H9 (cell line): ENCODE measurements at regions not wholly inside any gene's neighbourhood (a gene's known extent, or its start where the extent isn't known, plus 50 kb on each side); places are given as distances from the start of the nearest gene placed in this dataset.

ENCODE experiments used
- DNase-seq: peaks from one replicate; pipeline ENCODE4 v3.0.0-alpha.2; 2017
- H2AFZ ChIP-seq: one replicate; pipeline ENCODE4 v1.6.1; 2013; ENCODE audit warnings: mild to moderate bottlenecking, low read length, control low read depth, moderate library complexity
- H2AK5ac ChIP-seq: 2 replicates; pipeline ENCODE4 v1.6.1; 2013; ENCODE audit warnings: low read length, control low read depth, mixed read lengths; ENCODE audit not compliant: insufficient read length
- H2BK120ac ChIP-seq: one replicate; pipeline ENCODE4 v1.6.1; 2013; ENCODE audit warnings: low read depth, mild to moderate bottlenecking, low read length, control low read depth, inconsistent platforms; ENCODE audit not compliant: poor library complexity, severe bottlenecking
- H2BK12ac ChIP-seq: 2 replicates; pipeline ENCODE4 v1.6.1; 2013; ENCODE audit warnings: low read length, control low read depth, mixed read lengths, low read depth; ENCODE audit not compliant: insufficient read length
- H2BK15ac ChIP-seq: 2 replicates; pipeline ENCODE4 v1.6.1; 2013; ENCODE audit warnings: low read depth, low read length, control low read depth
- H2BK20ac ChIP-seq: one replicate; pipeline ENCODE4 v1.6.1; 2013; ENCODE audit warnings: low read depth, mild to moderate bottlenecking, low read length, control low read depth, inconsistent platforms; ENCODE audit not compliant: poor library complexity, severe bottlenecking
- H2BK5ac ChIP-seq: 2 replicates; pipeline ENCODE4 v1.6.1; 2013; ENCODE audit warnings: low read length, control low read depth, mixed read lengths; ENCODE audit not compliant: insufficient read length
- H3K14ac ChIP-seq: 2 replicates; pipeline ENCODE4 v1.6.1; 2013; ENCODE audit warnings: low read length, control low read depth; ENCODE audit not compliant: insufficient read depth
- H3K18ac ChIP-seq: 2 replicates; pipeline ENCODE4 v1.6.1; 2013; ENCODE audit warnings: low read depth, mild to moderate bottlenecking, mixed read lengths, low read length, control low read depth; ENCODE audit not compliant: insufficient read length
- H3K23ac ChIP-seq: 2 replicates; pipeline ENCODE4 v1.6.1; 2013; ENCODE audit warnings: low read length, control low read depth, mixed read lengths, low read depth; ENCODE audit not compliant: insufficient read length
- H3K23me2 ChIP-seq: 2 replicates; pipeline ENCODE4 v1.6.1; 2013; ENCODE audit warnings: low read depth, mild to moderate bottlenecking, mixed read lengths, low read length, control low read depth; ENCODE audit not compliant: insufficient read length, poor library complexity, severe bottlenecking
- H3K27ac ChIP-seq: 2 replicates; pipeline ENCODE4 v1.5.1; 2013; ENCODE audit warnings: low read length, control low read depth, mixed read lengths, low read depth; ENCODE audit not compliant: insufficient read length
- H3K27me3 ChIP-seq: 2 replicates; pipeline ENCODE4 v1.6.1; 2013; ENCODE audit warnings: low read length, control low read depth, inconsistent platforms; ENCODE audit not compliant: insufficient read depth
- H3K4ac ChIP-seq: 2 replicates; pipeline ENCODE4 v1.6.1; 2013; ENCODE audit warnings: low read depth, mild to moderate bottlenecking, control low read depth, inconsistent platforms, low read length, moderate library complexity
- H3K4me1 ChIP-seq: 2 replicates; pipeline ENCODE4 v1.6.1; 2013; ENCODE audit warnings: low read length, control low read depth, inconsistent platforms; ENCODE audit not compliant: insufficient read depth
- H3K4me2 ChIP-seq: 2 replicates; pipeline ENCODE4 v1.6.1; 2013; ENCODE audit warnings: low read length, control low read depth, mixed read lengths; ENCODE audit not compliant: insufficient read length, insufficient read depth
- H3K56ac ChIP-seq: 2 replicates; pipeline ENCODE4 v1.6.1; 2013; ENCODE audit warnings: low read depth, mild to moderate bottlenecking, mixed read lengths, low read length, control low read depth; ENCODE audit not compliant: insufficient read length
- H3K79me1 ChIP-seq: 2 replicates; pipeline ENCODE4 v1.6.1; 2013; ENCODE audit warnings: low read depth, mild to moderate bottlenecking, moderate library complexity, low read length, control low read depth, inconsistent platforms; ENCODE audit not compliant: insufficient read depth, poor library complexity, severe bottlenecking
- H3K79me2 ChIP-seq: 2 replicates; pipeline ENCODE4 v1.6.1; 2013; ENCODE audit warnings: low read length, control low read depth, inconsistent platforms; ENCODE audit not compliant: insufficient read depth
- H3K9ac ChIP-seq: 2 replicates; pipeline ENCODE4 v1.6.1; 2013; ENCODE audit warnings: low read length, control low read depth, mixed read lengths; ENCODE audit not compliant: insufficient read length; ENCODE audit errors: extremely low read depth
- H3K9me3 ChIP-seq: one replicate; pipeline ENCODE4 v1.6.1; 2013; ENCODE audit warnings: low read depth, low read length, inconsistent platforms; ENCODE audit not compliant: control insufficient read depth
- H3T11ph ChIP-seq: one replicate; pipeline ENCODE4 v1.6.1; 2013; ENCODE audit warnings: mild to moderate bottlenecking, low read length, control low read depth, inconsistent platforms
- H4K20me1 ChIP-seq: one replicate; pipeline ENCODE4 v1.6.1; 2013; ENCODE audit not compliant: control insufficient read depth, insufficient read length, insufficient read depth
- H4K5ac ChIP-seq: 2 replicates; pipeline ENCODE4 v1.6.1; 2013; ENCODE audit warnings: low read depth, mild to moderate bottlenecking, mixed read lengths, low read length, control low read depth; ENCODE audit not compliant: insufficient read length
- H4K8ac ChIP-seq: replicated peaks from 2 replicates; pipeline ENCODE4 v1.6.1; 2013; ENCODE audit warnings: low read length, control low read depth, mixed read lengths, low read depth; ENCODE audit not compliant: insufficient read length
- H4K91ac ChIP-seq: 2 replicates; pipeline ENCODE4 v1.6.1; 2013; ENCODE audit warnings: low read depth, mild to moderate bottlenecking, moderate library complexity, mixed read lengths, low read length, control low read depth; ENCODE audit not compliant: insufficient read length
- H3K27ac Mint-ChIP-seq, 3 experiments: 2 replicates in 2 of 3; 3 replicates in 1 of 3; pipeline ENCODE4 v1.8.0; 2020 to 2021; ENCODE audit warnings: mixed read lengths in 3 of 3, mild to moderate bottlenecking in 1 of 3, moderate library complexity in 1 of 3
- H3K27me3 Mint-ChIP-seq: 2 replicates; pipeline ENCODE4 v1.8.0; 2021; ENCODE audit warnings: low read depth, mild to moderate bottlenecking, moderate library complexity, mixed read lengths
- H3K36me3 Mint-ChIP-seq, 3 experiments: 2 replicates in 2 of 3; 3 replicates in 1 of 3; pipeline ENCODE4 v1.8.0; 2020 to 2021; ENCODE audit warnings: low read depth in 3 of 3, mixed read lengths in 3 of 3; ENCODE audit not compliant: insufficient read depth in 1 of 3
- H3K4me1 Mint-ChIP-seq, 2 experiments: 2 replicates each; pipeline ENCODE4 v1.8.0; 2020; ENCODE audit warnings: mixed read lengths in 2 of 2
- H3K4me3 Mint-ChIP-seq, 2 experiments: 2 replicates in 1 of 2; 3 replicates in 1 of 2; pipeline ENCODE4 v1.8.0; 2020 to 2021; ENCODE audit warnings: mild to moderate bottlenecking in 2 of 2, mixed read lengths in 2 of 2, moderate library complexity in 1 of 2
- H3K9me3 Mint-ChIP-seq, 2 experiments: 2 replicates in 1 of 2; 3 replicates in 1 of 2; pipeline ENCODE4 v1.8.0; 2020; ENCODE audit warnings: mild to moderate bottlenecking in 2 of 2, mixed read lengths in 2 of 2, moderate library complexity in 1 of 2
- WGBS: extraction: QIAGEN DNeasy Blood & Tissue Kit; methylation state at CpG from one replicate; pipeline ENCODE4 v1.1.7; 2013; ENCODE audit warnings: missing lambda C conversion rate, low lambda C conversion rate, mixed read lengths; ENCODE audit not compliant: insufficient read length; ENCODE audit errors: extremely low coverage; 5-methylcytosine and 5-hydroxymethylcytosine counted together
- TF ChIP-seq, protein P1 (sequence below): fragments of 200-600 bp; sonication (generic); conservative IDR thresholded peaks from 3 replicates; pipeline ENCODE4 v1.8.0; 2021; ENCODE audit warnings: antibody characterized with exemption, mild to moderate bottlenecking

DNA sequence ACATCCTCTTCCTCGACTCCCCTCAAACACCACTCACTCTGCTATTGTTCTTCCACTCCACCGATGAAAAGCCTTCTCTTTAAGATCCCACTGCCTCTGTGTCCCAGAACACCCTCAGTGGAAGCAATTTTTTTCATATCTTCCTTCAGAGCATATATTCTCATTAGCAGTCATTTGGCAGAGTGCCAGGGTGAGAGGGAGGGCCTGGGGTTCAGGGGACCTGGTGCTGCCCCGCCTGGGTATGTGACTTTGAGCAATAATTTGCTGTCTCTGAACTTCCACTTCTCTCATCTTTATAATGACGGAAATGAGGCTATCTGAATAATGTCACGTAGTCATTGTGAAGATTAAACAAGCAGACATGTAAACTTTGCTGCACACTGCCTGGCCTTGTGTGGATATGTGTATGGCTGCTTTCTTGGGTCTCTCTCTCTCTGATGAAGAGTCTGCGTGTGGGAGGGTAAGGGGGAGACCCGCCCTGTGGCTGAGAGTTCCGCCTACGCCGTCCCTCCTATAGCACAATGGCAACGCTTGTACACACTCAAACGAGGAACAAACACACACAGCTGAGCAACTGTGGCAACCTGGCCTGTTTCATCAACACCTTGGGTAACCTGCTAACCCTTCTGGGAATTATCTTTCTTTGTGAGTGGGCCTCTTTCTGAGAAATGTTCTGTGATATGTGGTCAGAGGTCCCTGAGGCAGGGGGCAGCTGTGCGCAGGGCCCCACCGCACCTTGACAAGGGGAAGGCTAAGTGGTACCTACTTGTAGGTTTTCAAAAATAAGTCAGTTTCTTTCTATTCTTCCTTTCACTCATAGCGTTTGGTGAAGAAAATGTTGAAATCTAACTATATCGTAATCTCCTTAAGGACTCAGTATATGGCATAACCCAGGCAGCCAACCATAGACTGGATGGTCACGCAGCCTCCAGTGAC is 369.8 kb downstream of the SV2B start:
- no peak overlapping the region for H3K4me3 Mint-ChIP-seq
- TF ChIP-seq, protein P1, sequence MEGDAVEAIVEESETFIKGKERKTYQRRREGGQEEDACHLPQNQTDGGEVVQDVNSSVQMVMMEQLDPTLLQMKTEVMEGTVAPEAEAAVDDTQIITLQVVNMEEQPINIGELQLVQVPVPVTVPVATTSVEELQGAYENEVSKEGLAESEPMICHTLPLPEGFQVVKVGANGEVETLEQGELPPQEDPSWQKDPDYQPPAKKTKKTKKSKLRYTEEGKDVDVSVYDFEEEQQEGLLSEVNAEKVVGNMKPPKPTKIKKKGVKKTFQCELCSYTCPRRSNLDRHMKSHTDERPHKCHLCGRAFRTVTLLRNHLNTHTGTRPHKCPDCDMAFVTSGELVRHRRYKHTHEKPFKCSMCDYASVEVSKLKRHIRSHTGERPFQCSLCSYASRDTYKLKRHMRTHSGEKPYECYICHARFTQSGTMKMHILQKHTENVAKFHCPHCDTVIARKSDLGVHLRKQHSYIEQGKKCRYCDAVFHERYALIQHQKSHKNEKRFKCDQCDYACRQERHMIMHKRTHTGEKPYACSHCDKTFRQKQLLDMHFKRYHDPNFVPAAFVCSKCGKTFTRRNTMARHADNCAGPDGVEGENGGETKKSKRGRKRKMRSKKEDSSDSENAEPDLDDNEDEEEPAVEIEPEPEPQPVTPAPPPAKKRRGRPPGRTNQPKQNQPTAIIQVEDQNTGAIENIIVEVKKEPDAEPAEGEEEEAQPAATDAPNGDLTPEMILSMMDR: no peak
- Histone ChIP-seq H2BK15ac (no peak overlapping the region), H4K5ac (no peak overlapping the region), H3K4me1 (no peaks in the 10 kb centered on the region), H4K91ac (no peak overlapping the region), H3T11ph (no peak overlapping the region), H2BK5ac (no peak overlapping the region), H2BK20ac (no peak overlapping the region), H3K18ac (no peak overlapping the region), H4K20me1 (no peaks in the 10 kb centered on the region), H2AFZ (no peak overlapping the region), H2AK5ac (no peak overlapping the region), H3K14ac (no peak overlapping the region), H4K8ac (no peak overlapping the region), H3K23ac (no peak overlapping the region), H3K4ac (no peak overlapping the region), H3K79me1 (no peaks in the 10 kb centered on the region), H3K23me2 (no peaks in the 10 kb centered on the region), H3K27ac (no peak overlapping the region), H3K9ac (no peak overlapping the region), H2BK120ac (no peak overlapping the region), H3K9me3 (no peaks in the 10 kb centered on the region), H3K56ac (no peak overlapping the region), H3K4me2 (no peak overlapping the region), H3K27me3 (no peaks in the 10 kb centered on the region), H2BK12ac (no peak overlapping the region), H3K79me2 (no peaks in the 10 kb centered on the region; the same call in 1 of the 2 replicates)
- no peak overlapping the region for H3K27ac Mint-ChIP-seq
- no peaks in the 10 kb centered on the region for H3K36me3 Mint-ChIP-seq
- peaks cover 0 to 5% of the 10 kb centered on the region in 2 experiments for H3K4me1 Mint-ChIP-seq
- H3K9me3 Mint-ChIP-seq: no peaks in the 10 kb centered on the region; a peak in 1 of 5 replicates
- WGBS: no CpG with 5 or more reads among the region's 17 CpGs
- no peak for DNase-seq
- no peaks in the 10 kb centered on the region for H3K27me3 Mint-ChIP-seq
